ENCODE measurements at regions not wholly inside any gene's neighbourhood (a gene's known extent, or its start where the extent isn't known, plus 50 kb on each side); places are given as distances from the start of the nearest gene placed in this dataset.

DNA sequence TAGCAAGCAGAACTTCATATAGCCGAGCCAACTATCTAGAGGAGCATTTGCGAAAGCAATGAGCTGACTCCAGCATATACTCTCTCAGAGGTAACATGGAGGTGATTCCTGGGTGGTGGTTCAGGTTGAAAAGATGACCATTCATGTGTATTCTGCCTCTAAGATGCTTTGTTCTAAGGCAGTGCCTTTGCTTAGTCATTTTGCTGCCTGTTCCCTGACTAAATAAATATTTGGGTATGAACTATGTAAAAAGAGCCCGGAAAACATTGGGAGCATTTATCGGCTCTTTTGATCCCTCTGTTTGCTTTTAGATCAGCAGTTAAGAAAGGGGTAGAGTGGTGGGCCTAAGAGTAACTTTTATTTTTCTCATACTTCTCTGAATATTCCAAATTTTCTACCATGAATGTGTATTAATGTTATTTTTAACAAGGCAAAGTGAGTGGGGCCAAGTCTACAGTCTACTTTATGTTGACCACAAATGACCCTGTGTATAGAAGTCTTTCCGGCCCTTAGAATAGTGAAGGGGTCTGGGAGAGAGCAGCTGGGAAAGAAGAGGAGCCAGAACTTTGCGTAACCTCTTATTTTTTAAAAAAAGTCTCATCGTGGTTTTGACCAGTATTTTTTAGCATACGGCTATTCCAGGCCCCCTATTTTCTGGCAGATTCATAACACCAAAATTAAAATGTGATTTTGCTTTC lies 206.5 kb upstream of the EYA4 start:
- DNase-seq (peak in 2 of 3 donors; percentile 20 to 42), ATAC-seq (ENCODE audit: insufficient read depth, low FRiP score) (no peak)
- Histone ChIP-seq H3K9me3 (ENCODE audit: control insufficient read depth in 4 of 4, insufficient read depth in 3 of 4, low read length in 3 of 4) (no peaks in the 10 kb centered on the region), H3K27me3 (ENCODE audit: control insufficient read depth in 3 of 3, insufficient read depth in 3 of 3, low read length in 2 of 3) (no peaks in the 10 kb centered on the region), H3K9ac (ENCODE audit: insufficient read depth in 1 of 2, low read length in 2 of 2) (no peak overlapping the region), H3K4me1 (ENCODE audit: control insufficient read depth in 5 of 5, insufficient read depth in 5 of 5, low read length in 5 of 5) (no peaks in the 10 kb centered on the region), H3K4me3 (no peak overlapping the region), H3K36me3 (ENCODE audit: control insufficient read depth in 4 of 4, insufficient read depth in 4 of 4, low read length in 4 of 4) (no peaks in the 10 kb centered on the region), H3K27ac (ENCODE audit: low read depth in 1 of 2, low read length in 1 of 2) (no peak overlapping the region)
- WGBS, 2 donors: 68 to 80% methylated on average over 8 of the region's 8 CpGs
- TF ChIP-seq, protein P1, sequence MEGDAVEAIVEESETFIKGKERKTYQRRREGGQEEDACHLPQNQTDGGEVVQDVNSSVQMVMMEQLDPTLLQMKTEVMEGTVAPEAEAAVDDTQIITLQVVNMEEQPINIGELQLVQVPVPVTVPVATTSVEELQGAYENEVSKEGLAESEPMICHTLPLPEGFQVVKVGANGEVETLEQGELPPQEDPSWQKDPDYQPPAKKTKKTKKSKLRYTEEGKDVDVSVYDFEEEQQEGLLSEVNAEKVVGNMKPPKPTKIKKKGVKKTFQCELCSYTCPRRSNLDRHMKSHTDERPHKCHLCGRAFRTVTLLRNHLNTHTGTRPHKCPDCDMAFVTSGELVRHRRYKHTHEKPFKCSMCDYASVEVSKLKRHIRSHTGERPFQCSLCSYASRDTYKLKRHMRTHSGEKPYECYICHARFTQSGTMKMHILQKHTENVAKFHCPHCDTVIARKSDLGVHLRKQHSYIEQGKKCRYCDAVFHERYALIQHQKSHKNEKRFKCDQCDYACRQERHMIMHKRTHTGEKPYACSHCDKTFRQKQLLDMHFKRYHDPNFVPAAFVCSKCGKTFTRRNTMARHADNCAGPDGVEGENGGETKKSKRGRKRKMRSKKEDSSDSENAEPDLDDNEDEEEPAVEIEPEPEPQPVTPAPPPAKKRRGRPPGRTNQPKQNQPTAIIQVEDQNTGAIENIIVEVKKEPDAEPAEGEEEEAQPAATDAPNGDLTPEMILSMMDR (IDR thresholded peaks at IDR 0.05; ENCODE audit: control extremely low read depth, extremely low read depth): no peak

DNA sequence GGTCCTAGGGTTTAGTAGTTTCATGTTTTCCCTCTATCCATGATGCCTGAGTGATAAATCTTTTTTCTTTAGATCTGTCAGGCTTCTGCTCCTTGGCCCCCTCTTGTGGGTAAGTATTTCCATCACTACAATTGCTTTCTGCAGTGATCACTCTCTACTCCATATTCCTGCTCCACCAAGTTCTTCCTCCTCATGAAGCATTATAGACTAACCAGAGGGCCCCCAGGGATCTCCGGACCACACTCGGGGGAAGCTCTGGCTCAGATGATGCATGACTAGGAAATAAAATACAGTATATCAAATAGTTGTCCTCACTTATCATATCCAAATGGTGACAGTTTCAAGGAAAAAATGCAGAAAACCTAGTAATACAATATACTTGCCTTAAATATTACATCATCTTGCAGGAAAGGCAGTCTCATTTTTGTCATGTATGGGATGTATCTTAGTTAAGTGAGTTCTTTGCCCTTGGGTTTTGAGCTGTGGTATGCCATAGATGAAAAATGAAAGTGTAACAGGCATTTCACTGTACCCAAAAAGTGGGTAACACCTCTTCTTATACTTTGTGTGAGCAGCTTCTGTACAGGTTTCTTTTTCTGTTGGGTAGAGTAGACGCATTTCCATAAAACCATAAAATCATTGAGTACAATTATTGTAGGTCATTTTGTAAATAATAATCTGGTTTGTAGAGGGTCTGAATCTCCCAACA lies 200.9 kb upstream of the EYA4 start:
- no peaks in the 10 kb centered on the region for H3K36me3 ChIP-seq (ENCODE audit: control insufficient read depth in 4 of 4, insufficient read depth in 4 of 4, low read length in 4 of 4)
- H3K4me3 ChIP-seq: no peak overlapping the region
- H3K27me3 ChIP-seq (ENCODE audit: control insufficient read depth in 3 of 3, insufficient read depth in 3 of 3, low read length in 2 of 3): no peaks in the 10 kb centered on the region
- TF ChIP-seq, protein P1 (IDR thresholded peaks at IDR 0.05; ENCODE audit: control extremely low read depth, extremely low read depth): no peak
- H3K9me3 ChIP-seq (ENCODE audit: control insufficient read depth in 4 of 4, insufficient read depth in 3 of 4, low read length in 3 of 4): no peaks in the 10 kb centered on the region
- DNase-seq: no peak
- no peak for ATAC-seq (ENCODE audit: insufficient read depth, low FRiP score)
- no peaks in the 10 kb centered on the region for H3K4me1 ChIP-seq (ENCODE audit: control insufficient read depth in 5 of 5, insufficient read depth in 5 of 5, low read length in 5 of 5)
- H3K9ac ChIP-seq (ENCODE audit: insufficient read depth in 1 of 2, low read length in 2 of 2): no peak overlapping the region
- H3K27ac ChIP-seq (ENCODE audit: low read depth in 1 of 2, low read length in 1 of 2): peak overlapping the region in 1 of 2 donors; percentile 40
- 85 to 88% methylated on average over 3 of the region's 3 CpGs for WGBS, 2 donors

DNA sequence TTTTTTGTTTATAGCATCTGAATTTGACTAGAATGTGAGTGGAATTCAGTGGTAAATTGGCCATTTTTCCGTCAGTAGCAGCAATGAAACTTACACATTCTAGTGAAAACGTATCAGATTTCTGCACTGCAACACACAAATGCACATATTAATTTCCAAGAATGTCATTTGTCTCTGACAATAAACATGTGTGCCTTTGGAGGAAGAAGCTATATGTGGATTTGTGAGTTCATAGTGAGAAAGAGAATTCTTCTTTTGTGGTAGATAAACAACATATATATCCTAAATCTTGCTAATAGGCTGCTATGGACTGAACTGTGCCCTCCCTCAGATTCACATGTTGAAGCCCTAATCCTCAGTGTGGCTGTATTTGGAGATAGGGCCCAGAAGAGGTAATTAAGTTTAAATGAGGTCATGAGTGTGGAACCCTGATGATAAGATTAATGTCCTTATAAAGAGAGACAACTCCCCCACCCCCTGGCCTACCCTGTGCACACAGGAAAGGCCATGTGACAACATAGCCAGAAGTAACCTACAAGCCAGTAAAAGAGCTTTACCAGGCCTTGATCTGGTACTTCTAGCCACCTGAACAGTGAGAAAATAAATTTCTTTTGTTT lies 200.2 kb upstream of the EYA4 start:
- Histone ChIP-seq H3K9ac (ENCODE audit: insufficient read depth in 1 of 2, low read length in 2 of 2) (no peak overlapping the region), H3K4me1 (ENCODE audit: control insufficient read depth in 5 of 5, insufficient read depth in 5 of 5, low read length in 5 of 5) (no peaks in the 10 kb centered on the region), H3K27me3 (ENCODE audit: control insufficient read depth in 3 of 3, insufficient read depth in 3 of 3, low read length in 2 of 3) (no peaks in the 10 kb centered on the region), H3K36me3 (ENCODE audit: control insufficient read depth in 4 of 4, insufficient read depth in 4 of 4, low read length in 4 of 4) (no peaks in the 10 kb centered on the region), H3K4me3 (no peak overlapping the region), H3K27ac (ENCODE audit: low read depth in 1 of 2, low read length in 1 of 2) (peak overlapping the region in 1 of 2 donors; percentile 66), H3K9me3 (ENCODE audit: control insufficient read depth in 4 of 4, insufficient read depth in 3 of 4, low read length in 3 of 4) (no peaks in the 10 kb centered on the region)
- 81 to 83% methylated on average over 2 of the region's 2 CpGs for WGBS, 2 donors
- TF ChIP-seq, protein P1 (IDR thresholded peaks at IDR 0.05; ENCODE audit: control extremely low read depth, extremely low read depth): no peak
- DNase-seq (no peak), ATAC-seq (ENCODE audit: insufficient read depth, low FRiP score) (no peak)
